Urinary bladder (tissue), 3 donors: ENCODE measurements at regions not wholly inside any gene's neighbourhood (a gene's known extent, or its start where the extent isn't known, plus 50 kb on each side); places are given as distances from the start of the nearest gene placed in this dataset.

Experiments
- DNase-seq: peaks from one replicate; pipeline ENCODE4 v3.0.0-alpha.2; 2015; ENCODE audit errors: extremely low spot score
- H3K27ac ChIP-seq: one replicate; pipeline ENCODE4 v1.5.1; 2013; ENCODE audit warnings: low read depth, mild to moderate bottlenecking, moderate library complexity
- H3K36me3 ChIP-seq: one replicate; pipeline ENCODE4 v1.6.1; 2013; ENCODE audit warnings: mild to moderate bottlenecking, moderate library complexity; ENCODE audit not compliant: insufficient read depth
- H3K4me1 ChIP-seq: one replicate; pipeline ENCODE4 v1.6.1; 2013; ENCODE audit warnings: mild to moderate bottlenecking, moderate library complexity; ENCODE audit not compliant: insufficient read depth
- H3K4me3 ChIP-seq: one replicate; pipeline ENCODE4 v1.5.1; 2013; ENCODE audit warnings: low read depth, low read length
- WGBS: extraction: QIAGEN DNeasy Blood & Tissue Kit; methylation state at CpG from one replicate; pipeline ENCODE4 v1.1.7; 2013; 5-methylcytosine and 5-hydroxymethylcytosine counted together
- donor health status: healthy with polysubstance abuse.
- donor health status: healthy.

- Histone ChIP-seq H3K27ac (no peak overlapping the region), H3K4me3 (no peak overlapping the region), H3K36me3 (no peaks in the 10 kb centered on the region), H3K4me1 (no peaks in the 10 kb centered on the region)
- DNase-seq: no peak
- 78% methylated on average over 5 of the region's 5 CpGs for WGBS
Observed at GRCh38 chr2:222100704-222101699, 197.8 kb downstream of the PAX3 start.

- Histone ChIP-seq H3K36me3 (no peaks in the 10 kb centered on the region), H3K27ac (no peak overlapping the region), H3K4me1 (no peaks in the 10 kb centered on the region), H3K4me3 (no peak overlapping the region)
- 59% methylated on average over 2 of the region's 2 CpGs for WGBS
- no peak for DNase-seq
Observed at GRCh38 chr2:222088561-222088960, 210.2 kb downstream of the PAX3 start.

- no peak overlapping the region for H3K4me3 ChIP-seq
- H3K36me3 ChIP-seq: no peaks in the 10 kb centered on the region
- 60% methylated on average over 3 of the region's 3 CpGs for WGBS
Observed at GRCh38 chr2:222087998-222088397, 210.8 kb downstream of the PAX3 start.

GRCh38 chr2:222082201-222082600, 216.6 kb downstream of the PAX3 start:
- no peak overlapping the region for H3K4me3 ChIP-seq
- no peaks in the 10 kb centered on the region for H3K4me1 ChIP-seq
- WGBS: 66% methylated on average over 3 of the region's 3 CpGs
- DNase-seq: no peak
- no peak overlapping the region for H3K27ac ChIP-seq
- no peaks in the 10 kb centered on the region for H3K36me3 ChIP-seq

More at GRCh38 chr2:222087998-222088397, 210.8 kb downstream of the PAX3 start:
- Histone ChIP-seq H3K27ac (no peak overlapping the region), H3K4me1 (no peaks in the 10 kb centered on the region)
- no peak for DNase-seq

GRCh38 chr2:222080141-222080540, 218.7 kb downstream of the PAX3 start:
- H3K4me3 ChIP-seq: no peak overlapping the region
- DNase-seq: no peak
- no peaks in the 10 kb centered on the region for H3K4me1 ChIP-seq
- H3K36me3 ChIP-seq: no peaks in the 10 kb centered on the region
- 90% methylated on average over 2 of the region's 2 CpGs for WGBS
- no peak overlapping the region for H3K27ac ChIP-seq

GRCh38 chr2:222076973-222077690, 221.7 kb downstream of the PAX3 start:
- H3K36me3 ChIP-seq: no peaks in the 10 kb centered on the region
- DNase-seq: no peak
- H3K4me3 ChIP-seq: no peak overlapping the region
- H3K4me1 ChIP-seq: no peaks in the 10 kb centered on the region
- no peak overlapping the region for H3K27ac ChIP-seq
- WGBS: 64% methylated on average over 7 of the region's 7 CpGs

GRCh38 chr2:222074674-222075073, 224.1 kb downstream of the PAX3 start:
- Histone ChIP-seq H3K4me3 (no peak overlapping the region), H3K36me3 (no peaks in the 10 kb centered on the region), H3K27ac (no peak overlapping the region), H3K4me1 (no peaks in the 10 kb centered on the region)
- DNase-seq: no peak
- 22% methylated on average over 2 of the region's 2 CpGs for WGBS

- Histone ChIP-seq H3K4me3 (no peak overlapping the region), H3K27ac (no peak overlapping the region), H3K4me1 (no peaks in the 10 kb centered on the region), H3K36me3 (no peaks in the 10 kb centered on the region)
- no peak for DNase-seq
- WGBS: 95% methylated on average over 2 of the region's 2 CpGs
Observed at GRCh38 chr2:222071911-222072310, 226.9 kb downstream of the PAX3 start.

- no peak for DNase-seq
- WGBS: 93% methylated on average over 2 of the region's 2 CpGs
- Histone ChIP-seq H3K36me3 (no peaks in the 10 kb centered on the region), H3K4me3 (no peak overlapping the region), H3K27ac (no peak overlapping the region), H3K4me1 (no peaks in the 10 kb centered on the region)
Observed at GRCh38 chr2:222064286-222064685, 234.5 kb downstream of the PAX3 start.

GRCh38 chr2:222058819-222059445, 239.9 kb downstream of the PAX3 start:
- DNase-seq: no peak
- Histone ChIP-seq H3K4me3 (no peak overlapping the region), H3K4me1 (no peaks in the 10 kb centered on the region), H3K27ac (no peak overlapping the region), H3K36me3 (no peaks in the 10 kb centered on the region)
- WGBS: 74% methylated on average over 2 of the region's 2 CpGs

- no peak overlapping the region for H3K27ac ChIP-seq
- WGBS: 21% methylated on average over 6 of the region's 6 CpGs
- H3K4me3 ChIP-seq: no peak overlapping the region
- DNase-seq: no peak
- no peaks in the 10 kb centered on the region for H3K36me3 ChIP-seq
- H3K4me1 ChIP-seq: no peaks in the 10 kb centered on the region
Observed at GRCh38 chr2:222057347-222058073, 241.3 kb downstream of the PAX3 start.

GRCh38 chr2:222055328-222055727, 243.5 kb downstream of the PAX3 start:
- Histone ChIP-seq H3K27ac (no peak overlapping the region), H3K36me3 (no peaks in the 10 kb centered on the region), H3K4me3 (no peak overlapping the region), H3K4me1 (no peaks in the 10 kb centered on the region)
- no peak for DNase-seq
- WGBS: 8% methylated on average over 4 of the region's 4 CpGs

GRCh38 chr2:222054813-222055212, 244.0 kb downstream of the PAX3 start:
- WGBS: 20% methylated on average over 3 of the region's 3 CpGs
- Histone ChIP-seq H3K27ac (no peak overlapping the region), H3K4me3 (no peak overlapping the region), H3K36me3 (no peaks in the 10 kb centered on the region), H3K4me1 (no peaks in the 10 kb centered on the region)
- no peak for DNase-seq
